ENCODE measurements at regions not wholly inside any gene's neighbourhood (a gene's known extent, or its start where the extent isn't known, plus 50 kb on each side); places are given as distances from the start of the nearest gene placed in this dataset.

DNA sequence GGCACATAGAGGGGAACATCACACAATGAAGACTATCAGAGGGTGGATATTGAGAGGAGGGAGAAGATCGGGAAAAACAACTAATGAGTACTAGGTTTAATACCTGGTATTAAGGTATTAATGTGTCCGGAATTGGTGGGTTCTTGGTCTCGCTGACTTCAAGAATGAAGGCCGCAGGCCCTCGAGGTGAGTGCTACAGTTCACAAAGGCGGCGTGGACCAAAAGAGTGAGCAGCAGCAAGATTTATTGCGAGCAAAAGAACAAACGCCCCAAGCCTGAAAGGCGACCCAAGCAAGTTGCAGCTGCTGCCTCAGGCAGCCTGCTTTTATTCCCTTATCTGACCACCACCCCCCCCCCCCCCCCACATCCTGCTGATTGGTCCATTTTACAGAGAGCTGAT is 2022.8 kb downstream of the NCAM2 start:
- no peak overlapping the region for H3K4me3 Mint-ChIP-seq
- no peak for ATAC-seq

DNA sequence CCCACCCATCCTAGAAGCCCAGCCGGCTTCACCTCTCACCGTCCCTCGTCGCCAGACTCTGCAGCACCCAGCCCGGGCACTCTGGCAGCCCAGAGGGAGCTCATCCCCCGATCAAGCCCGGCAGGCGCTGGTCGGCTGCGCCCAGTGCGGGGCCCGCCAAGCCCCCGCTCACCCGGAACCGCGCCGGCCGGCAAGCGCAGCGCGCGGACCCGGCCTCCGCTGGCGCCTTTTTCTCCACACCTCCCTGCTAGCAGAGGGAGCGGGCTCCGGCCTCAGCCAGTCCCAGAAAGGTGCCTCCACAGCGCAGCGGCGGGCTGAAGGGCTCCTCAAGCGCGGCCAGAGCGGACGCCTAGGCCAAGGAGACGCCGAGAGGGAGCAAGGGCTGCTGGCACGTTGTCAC is 2023.3 kb downstream of the NCAM2 start:
- Mint-ChIP-seq H3K27me3 (ENCODE audit: low read depth) (no peaks in the 10 kb centered on the region), H3K9me3 (peaks cover 23% of the 10 kb centered on the region), H3K36me3 (ENCODE audit: insufficient read depth) (no peaks in the 10 kb centered on the region), H3K4me3 (no peak overlapping the region), H3K4me1 (ENCODE audit: low read depth) (no peaks in the 10 kb centered on the region)
- ATAC-seq = no peak
- DNase-seq = no peak

More for the DNA sequence above, 2022.8 kb downstream of the NCAM2 start:
- DNase-seq = no peak
- Mint-ChIP-seq H3K36me3 (ENCODE audit: insufficient read depth) (no peaks in the 10 kb centered on the region), H3K27me3 (ENCODE audit: low read depth) (no peaks in the 10 kb centered on the region), H3K4me1 (ENCODE audit: low read depth) (no peaks in the 10 kb centered on the region), H3K9me3 (peaks cover 23% of the 10 kb centered on the region)

DNA sequence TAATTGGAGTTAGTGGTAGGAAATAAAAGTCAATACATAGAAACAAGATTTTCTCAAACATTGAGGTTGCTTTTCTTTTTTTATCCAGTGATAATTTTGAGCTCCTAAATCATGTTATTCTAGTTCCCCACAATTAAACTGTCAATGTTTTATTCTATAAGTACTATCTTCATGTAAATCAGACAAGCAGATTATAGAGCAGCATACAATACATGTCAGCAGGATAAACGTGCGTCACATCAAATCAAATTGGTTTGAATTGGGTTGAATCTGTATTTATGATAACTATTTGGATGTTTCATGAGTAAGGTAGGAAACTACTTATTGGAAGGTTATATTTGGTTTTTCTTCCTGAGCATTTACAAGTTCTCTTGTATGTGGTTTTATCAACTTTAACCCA is 2028.7 kb downstream of the NCAM2 start:
- no peaks in the 10 kb centered on the region for H3K36me3 Mint-ChIP-seq (ENCODE audit: insufficient read depth)
- ATAC-seq = no peak
- H3K9me3 Mint-ChIP-seq = peaks cover 18% of the 10 kb centered on the region
- H3K27me3 Mint-ChIP-seq (ENCODE audit: low read depth) = no peaks in the 10 kb centered on the region
- no peak overlapping the region for H3K4me3 Mint-ChIP-seq
- no peaks in the 10 kb centered on the region for H3K4me1 Mint-ChIP-seq (ENCODE audit: low read depth)
- DNase-seq = no peak

DNA sequence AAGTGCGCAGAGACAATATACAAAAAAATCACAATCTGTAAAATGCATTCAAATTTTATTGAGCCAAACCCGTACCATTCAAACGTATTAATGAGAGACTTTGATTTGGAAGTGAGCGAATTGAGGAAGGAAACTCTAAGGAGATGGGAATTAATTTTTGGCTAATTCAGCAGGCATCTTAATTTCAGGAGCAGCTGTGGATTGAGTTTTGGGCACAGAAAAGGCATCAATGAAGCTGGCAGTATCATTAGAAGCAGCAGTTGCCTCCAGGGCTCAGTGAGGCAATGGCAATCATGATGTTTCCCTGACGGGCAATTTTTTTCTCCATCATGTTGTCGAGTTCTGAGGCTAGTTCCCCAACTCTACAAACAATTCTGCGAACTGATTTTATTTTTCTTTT is 2041.6 kb downstream of the NCAM2 start:
- no peak for ATAC-seq
- Mint-ChIP-seq H3K36me3 (ENCODE audit: insufficient read depth) (no peaks in the 10 kb centered on the region), H3K9me3 (peaks cover 6% of the 10 kb centered on the region), H3K27me3 (ENCODE audit: low read depth) (no peaks in the 10 kb centered on the region), H3K4me1 (ENCODE audit: low read depth) (no peaks in the 10 kb centered on the region), H3K4me3 (no peak overlapping the region)
- DNase-seq = no peak

DNA sequence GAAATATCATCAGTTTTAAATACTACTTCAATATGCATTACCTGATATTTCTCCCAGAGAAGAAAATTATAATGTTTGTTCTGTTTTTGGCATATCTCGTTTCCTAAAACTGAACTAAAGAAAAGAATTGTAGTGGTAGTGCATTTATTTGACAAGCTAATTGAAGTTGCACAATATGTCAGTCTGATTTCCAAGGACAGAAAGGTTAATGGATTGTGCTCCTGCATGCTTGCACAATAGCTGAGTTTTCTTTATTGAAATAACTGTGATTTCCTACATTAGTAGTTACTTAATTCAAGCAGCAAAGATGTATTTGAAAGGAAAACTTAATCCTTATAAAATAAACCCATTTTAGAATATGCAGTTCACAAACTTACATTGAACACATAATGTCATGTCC is 2047.7 kb downstream of the NCAM2 start:
- H3K36me3 Mint-ChIP-seq (ENCODE audit: insufficient read depth) = no peaks in the 10 kb centered on the region
- no peak for DNase-seq
- ATAC-seq = no peak
- H3K27me3 Mint-ChIP-seq (ENCODE audit: low read depth) = no peaks in the 10 kb centered on the region
- peaks cover 4% of the 10 kb centered on the region for H3K9me3 Mint-ChIP-seq
- H3K4me3 Mint-ChIP-seq = no peak overlapping the region
- H3K4me1 Mint-ChIP-seq (ENCODE audit: low read depth) = no peaks in the 10 kb centered on the region

DNA sequence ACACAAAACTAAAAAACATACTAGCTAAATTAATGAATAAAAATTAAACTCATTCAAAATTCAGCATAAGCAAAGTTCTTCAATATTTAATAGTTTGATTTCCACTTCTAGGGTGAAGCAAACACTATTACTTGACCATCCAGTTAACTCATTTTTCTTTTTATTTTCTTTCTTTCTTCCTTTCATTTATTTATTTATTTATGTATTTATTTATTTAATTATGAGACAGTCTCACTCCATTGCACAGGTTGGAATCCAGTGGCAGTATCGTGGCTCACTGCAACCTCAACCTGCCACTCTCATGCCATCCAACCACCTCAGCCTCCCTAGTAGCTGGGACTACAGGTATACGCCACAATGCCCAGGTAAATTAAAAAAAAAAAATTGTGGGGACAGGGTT is 2069.5 kb downstream of the NCAM2 start:
- no peak for DNase-seq
- Mint-ChIP-seq H3K36me3 (ENCODE audit: insufficient read depth) (no peaks in the 10 kb centered on the region), H3K4me1 (ENCODE audit: low read depth) (no peaks in the 10 kb centered on the region), H3K27me3 (ENCODE audit: low read depth) (no peaks in the 10 kb centered on the region), H3K9me3 (no peaks in the 10 kb centered on the region), H3K4me3 (no peak overlapping the region)
- no peak for ATAC-seq

DNA sequence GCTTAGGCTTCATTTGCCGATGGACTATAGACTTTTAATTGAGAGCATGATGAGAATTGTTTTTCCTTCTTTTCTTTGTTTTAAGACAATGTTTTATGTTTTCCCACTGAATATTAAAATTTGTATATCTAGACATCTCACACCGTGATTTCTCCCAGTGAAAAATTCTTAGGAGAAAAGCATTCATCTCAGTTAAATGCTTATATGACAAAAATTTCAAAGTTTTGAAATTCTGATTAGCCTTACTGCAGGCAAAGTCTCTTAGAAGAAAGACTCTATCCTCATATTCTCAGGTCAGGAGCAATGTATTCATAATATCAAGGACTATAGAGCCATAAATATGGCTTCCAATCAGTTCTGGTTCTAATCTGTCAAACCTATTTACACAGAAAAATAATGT is 2085.0 kb downstream of the NCAM2 start:
- Mint-ChIP-seq H3K36me3 (ENCODE audit: insufficient read depth) (no peaks in the 10 kb centered on the region), H3K27me3 (ENCODE audit: low read depth) (no peaks in the 10 kb centered on the region), H3K4me1 (ENCODE audit: low read depth) (no peaks in the 10 kb centered on the region), H3K4me3 (no peak overlapping the region), H3K9me3 (peaks cover 9% of the 10 kb centered on the region)
- DNase-seq (no peak), ATAC-seq (no peak)

DNA sequence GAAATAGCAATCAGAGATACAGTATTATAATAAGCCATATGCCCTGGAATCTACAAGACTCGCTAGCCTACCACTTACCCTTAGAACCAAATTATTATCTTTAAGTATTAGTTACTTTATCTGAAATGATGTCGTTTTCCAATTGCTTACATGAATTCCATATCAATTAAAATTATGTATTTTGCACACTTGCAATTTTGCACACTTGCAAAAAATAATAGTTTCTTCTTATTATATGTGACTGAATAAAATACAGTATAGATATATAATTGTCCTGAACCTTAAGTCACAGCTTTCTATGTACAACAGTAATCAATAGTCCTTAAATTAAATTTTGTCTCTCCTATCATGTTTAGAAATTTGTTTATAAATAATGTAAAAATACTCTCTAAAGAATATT is 2095.1 kb downstream of the NCAM2 start:
- Mint-ChIP-seq H3K27me3 (ENCODE audit: low read depth) (no peaks in the 10 kb centered on the region), H3K4me1 (ENCODE audit: low read depth) (no peaks in the 10 kb centered on the region), H3K36me3 (ENCODE audit: insufficient read depth) (no peaks in the 10 kb centered on the region), H3K4me3 (no peak overlapping the region), H3K9me3 (peaks cover 14% of the 10 kb centered on the region)
- DNase-seq = no peak
- ATAC-seq = no peak

DNA sequence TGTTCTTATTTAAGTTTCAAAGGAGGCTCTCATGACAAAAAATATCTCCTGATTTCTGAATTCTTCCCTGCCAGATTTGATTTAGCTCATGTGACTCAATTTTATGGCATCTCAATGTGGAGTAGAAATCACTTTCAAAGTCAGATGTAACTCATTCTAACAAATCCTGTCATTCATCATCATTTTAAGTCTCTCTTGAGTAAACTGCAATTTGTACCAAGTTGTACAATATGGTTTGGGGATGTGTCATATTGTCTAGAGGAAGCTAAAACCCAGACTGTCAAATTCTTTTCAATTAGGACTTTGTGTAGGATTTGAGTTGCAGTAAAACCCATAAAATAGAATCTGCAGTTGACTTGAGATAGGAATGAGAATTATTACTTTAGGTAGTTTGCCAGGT is 2101.0 kb downstream of the NCAM2 start:
- ATAC-seq = no peak
- peaks cover 12% of the 10 kb centered on the region for H3K9me3 Mint-ChIP-seq
- no peak for DNase-seq
- no peaks in the 10 kb centered on the region for H3K4me1 Mint-ChIP-seq (ENCODE audit: low read depth)
- no peaks in the 10 kb centered on the region for H3K36me3 Mint-ChIP-seq (ENCODE audit: insufficient read depth)
- H3K27me3 Mint-ChIP-seq (ENCODE audit: low read depth) = no peaks in the 10 kb centered on the region
- no peak overlapping the region for H3K4me3 Mint-ChIP-seq

DNA sequence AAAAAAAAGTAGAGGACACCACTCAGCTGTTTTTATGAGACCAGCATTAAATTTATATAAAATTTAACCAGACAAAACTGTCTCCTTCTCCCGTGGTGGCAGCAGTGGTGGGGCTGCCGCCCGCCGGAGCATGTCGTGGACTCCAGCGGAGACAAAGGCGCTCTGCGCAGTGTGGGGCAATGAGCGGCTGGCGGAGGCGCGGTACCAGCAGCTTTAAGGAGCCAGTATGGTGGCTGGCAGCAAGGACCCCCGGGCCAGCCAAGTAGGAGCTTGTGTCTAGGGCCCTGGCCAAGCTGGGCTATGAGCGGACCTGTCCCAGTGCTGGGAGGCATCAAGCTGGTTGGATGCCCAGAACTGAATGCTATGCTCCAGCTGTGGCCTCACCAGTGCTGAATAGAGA is 2102.9 kb downstream of the NCAM2 start:
- Mint-ChIP-seq H3K27me3 (ENCODE audit: low read depth) (no peaks in the 10 kb centered on the region), H3K36me3 (ENCODE audit: insufficient read depth) (no peaks in the 10 kb centered on the region), H3K9me3 (peaks cover 14% of the 10 kb centered on the region), H3K4me3 (no peak overlapping the region), H3K4me1 (ENCODE audit: low read depth) (no peaks in the 10 kb centered on the region)
- DNase-seq (no peak), ATAC-seq (no peak)

DNA sequence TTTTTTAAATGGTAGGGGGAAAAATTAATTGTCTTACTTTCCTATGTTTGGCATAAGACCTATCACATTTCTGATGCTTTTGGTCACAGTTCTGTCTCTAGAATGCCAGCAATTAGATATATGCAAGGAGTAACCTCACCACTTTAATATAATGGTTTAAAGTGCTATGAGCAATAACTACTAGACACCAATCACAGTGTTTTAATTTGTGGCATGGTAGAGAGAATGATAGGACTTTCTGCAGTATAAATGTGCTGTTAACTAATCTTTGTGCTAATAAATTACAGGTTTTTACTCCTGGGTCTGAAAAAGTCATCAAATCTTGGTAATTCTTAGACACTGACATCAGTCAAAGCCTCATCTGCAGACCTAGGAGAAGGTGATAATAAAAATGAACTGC is 2110.3 kb downstream of the NCAM2 start:
- DNase-seq (no peak), ATAC-seq (no peak)
- peaks cover 12% of the 10 kb centered on the region for H3K9me3 Mint-ChIP-seq
- H3K36me3 Mint-ChIP-seq (ENCODE audit: insufficient read depth) = no peaks in the 10 kb centered on the region
- H3K4me3 Mint-ChIP-seq = no peak overlapping the region
- no peaks in the 10 kb centered on the region for H3K4me1 Mint-ChIP-seq (ENCODE audit: low read depth)
- no peaks in the 10 kb centered on the region for H3K27me3 Mint-ChIP-seq (ENCODE audit: low read depth)

DNA sequence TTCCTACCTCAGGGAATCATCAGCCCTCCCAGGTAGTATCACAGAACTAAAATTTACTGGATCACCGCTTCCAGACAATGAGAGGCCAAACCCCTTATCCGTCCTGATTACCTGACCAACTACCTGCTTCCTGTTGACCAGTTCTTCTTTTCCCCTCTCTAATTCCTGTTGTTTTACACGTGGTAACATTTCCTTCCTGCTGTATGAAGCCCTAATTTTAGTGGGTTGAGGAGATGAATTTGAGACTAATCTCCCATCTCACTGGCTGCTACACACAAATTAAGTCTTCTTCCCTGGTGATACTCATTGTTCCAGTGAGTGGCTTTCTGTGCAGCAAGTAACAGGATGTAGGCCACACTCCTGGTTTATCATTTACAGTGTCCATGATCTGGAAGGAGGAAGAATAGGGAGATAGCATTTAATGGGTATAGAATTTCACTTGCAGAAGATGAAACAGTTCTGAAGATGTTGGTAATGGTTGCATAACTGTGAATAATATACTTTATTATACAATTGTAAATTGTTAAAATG is 2112.9 kb downstream of the NCAM2 start:
- DNase-seq (no peak), ATAC-seq (no peak)
- H3K4me1 Mint-ChIP-seq (ENCODE audit: low read depth) = no peaks in the 10 kb centered on the region
- no peaks in the 10 kb centered on the region for H3K27me3 Mint-ChIP-seq (ENCODE audit: low read depth)
- no peaks in the 10 kb centered on the region for H3K36me3 Mint-ChIP-seq (ENCODE audit: insufficient read depth)
- H3K9me3 Mint-ChIP-seq = peaks cover 6% of the 10 kb centered on the region
- no peak overlapping the region for H3K4me3 Mint-ChIP-seq

DNA sequence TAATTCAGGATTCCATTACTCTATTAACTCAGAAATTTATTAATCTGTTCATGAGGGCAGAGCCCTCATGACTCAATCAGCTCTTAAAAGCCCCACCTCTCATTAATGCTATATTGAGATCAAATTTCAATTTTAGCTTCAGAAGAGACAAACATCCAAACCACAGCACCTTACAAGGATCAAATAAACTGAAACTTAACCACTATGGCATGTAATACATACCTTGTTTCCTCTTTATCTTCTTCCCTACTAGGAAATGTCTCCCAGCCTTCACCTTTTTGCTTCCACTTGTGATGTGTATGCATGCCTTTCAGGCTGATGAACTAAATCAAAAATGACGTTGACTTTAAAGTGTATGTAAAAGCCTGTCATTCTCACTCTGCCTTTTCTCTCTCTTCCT is 2121.3 kb downstream of the NCAM2 start:
- no peak for DNase-seq
- Mint-ChIP-seq H3K9me3 (peaks cover 5% of the 10 kb centered on the region), H3K4me3 (no peak overlapping the region), H3K4me1 (ENCODE audit: low read depth) (no peaks in the 10 kb centered on the region), H3K27me3 (ENCODE audit: low read depth) (no peaks in the 10 kb centered on the region), H3K36me3 (ENCODE audit: insufficient read depth) (no peaks in the 10 kb centered on the region)
- ATAC-seq = no peak

DNA sequence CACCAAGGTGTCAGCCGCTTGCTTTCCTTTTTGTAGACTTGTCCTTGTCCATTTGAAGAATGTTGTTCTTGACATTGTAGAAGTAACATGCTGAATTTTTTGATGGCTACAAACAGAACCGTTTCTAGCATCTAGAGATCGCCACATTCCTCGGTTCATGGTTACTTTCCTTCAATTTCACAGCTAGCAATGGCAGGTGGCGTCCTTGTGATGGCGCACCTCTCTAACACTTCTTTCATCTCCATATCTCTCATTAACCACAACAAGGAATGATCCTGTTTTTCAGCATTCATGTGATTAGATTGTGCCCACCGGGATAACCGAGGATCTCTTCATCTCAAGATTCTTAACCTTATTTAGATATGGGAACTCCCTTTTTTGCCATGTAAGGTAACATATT is 2129.8 kb downstream of the NCAM2 start:
- H3K4me1 Mint-ChIP-seq (ENCODE audit: low read depth) = no peaks in the 10 kb centered on the region
- ATAC-seq (no peak), DNase-seq (no peak)
- H3K9me3 Mint-ChIP-seq = no peaks in the 10 kb centered on the region
- no peak overlapping the region for H3K4me3 Mint-ChIP-seq
- no peaks in the 10 kb centered on the region for H3K36me3 Mint-ChIP-seq (ENCODE audit: insufficient read depth)
- no peaks in the 10 kb centered on the region for H3K27me3 Mint-ChIP-seq (ENCODE audit: low read depth)

DNA sequence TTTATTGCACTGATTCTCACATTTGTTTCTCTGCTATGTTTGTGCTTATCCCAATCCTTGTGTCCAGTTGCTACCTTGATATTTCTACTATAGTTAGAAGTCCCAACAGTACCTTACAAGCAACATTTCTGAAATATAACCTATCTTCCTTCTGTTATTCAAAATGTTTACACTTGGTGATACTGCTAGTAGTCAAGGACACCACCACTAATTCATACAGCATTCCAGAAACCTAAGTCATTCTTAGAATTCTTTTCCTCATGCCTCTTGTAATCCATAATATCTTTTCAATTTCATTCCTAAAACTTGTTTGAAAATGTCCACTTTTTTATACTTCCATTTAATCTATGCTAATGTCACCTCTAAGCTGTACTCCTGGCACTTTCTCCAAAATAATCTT is 2132.1 kb downstream of the NCAM2 start:
- ATAC-seq (no peak), DNase-seq (no peak)
- Mint-ChIP-seq H3K9me3 (peaks cover 4% of the 10 kb centered on the region), H3K4me3 (no peak overlapping the region), H3K36me3 (ENCODE audit: insufficient read depth) (no peaks in the 10 kb centered on the region), H3K27me3 (ENCODE audit: low read depth) (no peaks in the 10 kb centered on the region), H3K4me1 (ENCODE audit: low read depth) (no peaks in the 10 kb centered on the region)

DNA sequence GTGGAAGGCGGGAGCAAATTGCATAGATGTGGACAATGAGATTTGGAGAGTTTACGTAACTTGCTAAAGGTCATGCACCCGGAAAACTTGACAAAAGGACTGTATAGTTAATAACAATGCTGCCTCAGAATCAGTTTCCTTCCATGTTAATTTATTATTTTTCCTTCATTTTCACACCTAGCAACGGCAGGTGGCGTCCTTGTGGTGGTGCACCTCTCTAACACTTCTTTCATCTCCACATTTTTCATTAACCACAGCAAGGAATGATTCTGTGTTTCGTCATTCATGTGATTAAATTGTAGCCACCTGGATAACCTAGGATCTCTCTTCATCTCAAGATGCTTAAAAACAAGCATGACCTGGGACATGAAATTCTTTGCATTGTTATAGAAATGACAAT is 2133.0 kb downstream of the NCAM2 start:
- Mint-ChIP-seq H3K4me3 (no peak overlapping the region), H3K36me3 (ENCODE audit: insufficient read depth) (no peaks in the 10 kb centered on the region), H3K27me3 (ENCODE audit: low read depth) (no peaks in the 10 kb centered on the region), H3K9me3 (peaks cover 4% of the 10 kb centered on the region), H3K4me1 (ENCODE audit: low read depth) (no peaks in the 10 kb centered on the region)
- no peak for DNase-seq
- no peak for ATAC-seq

Measured in activated T-cell treated with anti-CD3 and anti-CD28 coated beads, Interleukin-2, amount 50 U/mL, for 4 hours (primary cell).